Duodenal mucosa (tissue), 2 donors: ENCODE measurements at regions not wholly inside any gene's neighbourhood (a gene's known extent, or its start where the extent isn't known, plus 50 kb on each side); places are given as distances from the start of the nearest gene placed in this dataset.

ENCODE experiments used
- H3K27ac ChIP-seq: one replicate; pipeline ENCODE4 v1.7.0; 2013; ENCODE audit warnings: low read depth, low read length
- H3K27me3 ChIP-seq, 2 donors: one replicate each; pipeline ENCODE4 v1.7.0; 2013; ENCODE audit warnings: low read length in 2 of 2, control low read depth in 1 of 2; ENCODE audit not compliant: insufficient read depth in 2 of 2, control insufficient read depth in 1 of 2
- H3K36me3 ChIP-seq, 2 donors: one replicate each; pipeline ENCODE4 v1.7.0; 2013; ENCODE audit warnings: low read length in 2 of 2, control low read depth in 1 of 2; ENCODE audit not compliant: insufficient read depth in 2 of 2, control insufficient read depth in 1 of 2
- H3K4me1 ChIP-seq, 2 donors: one replicate each; pipeline ENCODE4 v1.7.0; 2013; ENCODE audit warnings: low read length in 2 of 2, control low read depth in 1 of 2; ENCODE audit not compliant: insufficient read depth in 2 of 2, control insufficient read depth in 1 of 2
- H3K4me3 ChIP-seq, 2 donors: one replicate each; pipeline ENCODE4 v1.7.0; 2013; ENCODE audit warnings: low read length in 2 of 2, low read depth in 1 of 2
- H3K9ac ChIP-seq, 2 donors: one replicate each; pipeline ENCODE4 v1.7.0; 2013; ENCODE audit warnings: low read length in 2 of 2, low read depth in 1 of 2
- H3K9me3 ChIP-seq, 2 donors: one replicate each; pipeline ENCODE4 v1.7.0; 2013; ENCODE audit warnings: low read length in 2 of 2, control low read depth in 1 of 2; ENCODE audit not compliant: control insufficient read depth in 1 of 2

DNA sequence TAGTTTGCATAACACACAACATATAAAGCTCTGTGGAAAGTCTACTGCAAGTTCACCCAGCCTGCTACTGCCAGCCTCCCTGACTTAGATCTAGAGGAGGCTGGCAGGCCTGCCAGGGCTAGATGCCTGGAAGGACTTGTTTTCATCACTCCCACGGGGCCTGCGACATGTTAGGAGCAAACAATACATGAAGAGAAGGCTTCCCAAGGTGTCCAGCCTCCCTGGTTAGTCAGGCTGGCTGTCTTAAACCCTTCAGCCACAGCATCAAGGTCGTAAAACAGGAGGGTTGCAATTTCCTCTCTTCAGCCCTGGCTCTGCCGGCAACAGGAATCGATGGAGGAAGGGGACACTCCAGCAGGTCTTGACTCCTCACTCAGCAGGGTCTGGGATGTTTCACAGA is 104.5 kb downstream of the NGF start:
- H3K9me3 ChIP-seq = no peaks in the 10 kb centered on the region
- H3K27me3 ChIP-seq = no peaks in the 10 kb centered on the region
- H3K27ac ChIP-seq = no peak overlapping the region
- H3K9ac ChIP-seq = no peak overlapping the region
- H3K36me3 ChIP-seq = no peaks in the 10 kb centered on the region
- no peak overlapping the region for H3K4me3 ChIP-seq
- H3K4me1 ChIP-seq = peaks cover 8 to 34% of the 10 kb centered on the region in 2 donors

DNA sequence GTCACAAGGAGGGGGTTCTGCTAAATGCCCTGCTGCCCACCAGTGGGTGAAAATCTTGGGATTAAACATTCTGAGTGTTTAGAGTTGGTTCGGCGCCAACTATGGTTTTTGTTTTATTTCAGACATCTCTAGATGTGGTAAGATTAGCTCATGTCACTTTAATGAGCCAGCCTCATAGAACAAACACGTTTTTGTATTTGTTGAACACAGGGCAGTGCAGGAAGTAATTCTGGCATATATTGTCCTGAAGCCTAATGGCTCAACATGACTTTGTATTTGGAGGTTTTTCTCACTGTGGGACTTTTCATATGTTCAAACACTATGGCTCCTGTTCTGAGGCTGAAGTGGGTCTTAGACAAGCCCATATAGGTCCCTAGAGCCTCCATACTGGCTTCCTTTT is 107.8 kb downstream of the NGF start:
- Histone ChIP-seq H3K9ac (no peak overlapping the region), H3K4me3 (peak overlapping the region; percentile 50 to 63), H3K4me1 (peaks cover 16 to 34% of the 10 kb centered on the region in 2 donors), H3K27me3 (no peaks in the 10 kb centered on the region), H3K36me3 (no peaks in the 10 kb centered on the region), H3K9me3 (no peaks in the 10 kb centered on the region), H3K27ac (no peak overlapping the region)

DNA sequence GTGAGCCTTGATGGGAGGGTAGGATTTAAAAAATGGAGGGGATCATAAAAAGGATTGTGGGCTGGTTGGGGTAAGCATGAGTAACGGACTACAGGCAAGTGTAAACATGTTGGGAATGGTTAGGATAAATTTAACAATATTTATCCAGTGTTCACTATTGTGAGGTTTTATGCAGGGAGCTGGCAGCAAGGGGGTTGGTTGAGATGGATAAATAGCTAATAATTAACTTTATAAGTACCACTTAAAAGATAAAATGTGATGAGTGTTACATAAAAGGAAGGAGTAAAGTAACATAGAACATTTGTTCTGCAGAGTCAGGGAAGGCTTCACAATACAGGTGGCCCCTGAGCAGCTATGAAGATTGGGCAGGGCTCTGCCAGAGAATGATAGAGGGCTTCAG is 109.0 kb downstream of the NGF start:
- Histone ChIP-seq H3K9ac (no peak overlapping the region), H3K4me1 (peaks cover 16 to 34% of the 10 kb centered on the region in 2 donors), H3K4me3 (peak overlapping the region; percentile 50 to 63), H3K27ac (no peak overlapping the region), H3K36me3 (no peaks in the 10 kb centered on the region), H3K9me3 (no peaks in the 10 kb centered on the region), H3K27me3 (no peaks in the 10 kb centered on the region)

DNA sequence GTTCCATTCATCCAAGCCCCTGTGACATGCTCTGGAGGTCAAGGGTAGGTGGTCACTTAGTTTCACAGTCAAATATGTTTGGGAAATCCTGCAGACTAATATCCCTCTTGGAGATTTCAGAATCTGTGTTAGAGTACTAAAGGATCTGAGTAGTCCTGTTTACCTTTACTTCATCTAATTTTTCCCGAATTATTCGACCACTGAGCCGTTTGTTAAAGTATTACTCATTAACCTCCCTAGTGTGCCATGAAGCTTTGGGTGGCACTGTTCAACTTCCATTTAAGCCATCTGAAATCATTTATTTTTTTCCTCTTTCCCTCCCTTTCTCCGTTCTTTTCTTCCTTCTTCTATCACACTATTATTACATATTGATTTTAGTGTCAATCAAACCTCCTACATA is 109.9 kb downstream of the NGF start:
- H3K4me1 ChIP-seq = peaks cover 16 to 34% of the 10 kb centered on the region in 2 donors
- H3K36me3 ChIP-seq = no peaks in the 10 kb centered on the region
- H3K9me3 ChIP-seq = no peaks in the 10 kb centered on the region
- H3K27ac ChIP-seq = no peak overlapping the region
- H3K27me3 ChIP-seq = no peaks in the 10 kb centered on the region
- no peak overlapping the region for H3K4me3 ChIP-seq
- H3K9ac ChIP-seq = no peak overlapping the region

DNA sequence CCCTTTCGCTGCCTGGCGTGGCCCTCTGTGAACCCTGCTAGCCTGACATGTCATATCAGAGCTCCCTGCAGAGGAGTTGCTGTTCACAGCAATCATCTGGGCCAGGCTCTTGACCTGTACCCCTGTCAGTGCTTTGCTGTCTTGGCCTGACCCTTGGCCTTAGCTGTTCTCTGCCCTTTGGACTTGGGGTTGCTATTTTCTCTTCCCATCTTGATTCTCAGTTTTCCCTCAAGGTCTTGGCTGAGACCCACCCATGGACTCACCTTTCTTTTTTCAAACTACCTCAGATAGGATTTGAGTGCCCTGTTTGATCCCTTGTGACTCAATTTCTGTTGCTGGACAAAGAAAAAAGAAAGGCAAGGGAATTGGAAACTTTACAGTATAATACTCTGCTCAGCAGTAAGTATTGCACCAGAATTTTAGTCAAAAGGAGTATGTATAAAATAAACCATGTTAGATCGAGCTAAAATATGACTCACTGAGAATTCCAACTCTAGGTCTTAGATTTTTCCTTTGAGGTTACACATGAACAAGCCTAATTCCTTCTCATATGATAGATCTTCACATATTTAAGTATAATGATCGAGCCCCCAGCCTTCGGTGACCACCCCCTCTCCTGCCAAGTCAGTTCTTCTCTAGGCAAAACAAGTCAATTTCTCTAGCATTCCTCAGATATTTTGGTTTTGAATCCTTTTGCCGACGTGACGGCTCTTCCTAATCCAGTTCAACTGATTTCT is 110.5 kb downstream of the NGF start:
- Histone ChIP-seq H3K4me1 (peaks cover 16 to 34% of the 10 kb centered on the region in 2 donors), H3K36me3 (no peaks in the 10 kb centered on the region), H3K9ac (no peak overlapping the region), H3K4me3 (no peak overlapping the region), H3K27me3 (no peaks in the 10 kb centered on the region), H3K9me3 (no peaks in the 10 kb centered on the region), H3K27ac (no peak overlapping the region)

DNA sequence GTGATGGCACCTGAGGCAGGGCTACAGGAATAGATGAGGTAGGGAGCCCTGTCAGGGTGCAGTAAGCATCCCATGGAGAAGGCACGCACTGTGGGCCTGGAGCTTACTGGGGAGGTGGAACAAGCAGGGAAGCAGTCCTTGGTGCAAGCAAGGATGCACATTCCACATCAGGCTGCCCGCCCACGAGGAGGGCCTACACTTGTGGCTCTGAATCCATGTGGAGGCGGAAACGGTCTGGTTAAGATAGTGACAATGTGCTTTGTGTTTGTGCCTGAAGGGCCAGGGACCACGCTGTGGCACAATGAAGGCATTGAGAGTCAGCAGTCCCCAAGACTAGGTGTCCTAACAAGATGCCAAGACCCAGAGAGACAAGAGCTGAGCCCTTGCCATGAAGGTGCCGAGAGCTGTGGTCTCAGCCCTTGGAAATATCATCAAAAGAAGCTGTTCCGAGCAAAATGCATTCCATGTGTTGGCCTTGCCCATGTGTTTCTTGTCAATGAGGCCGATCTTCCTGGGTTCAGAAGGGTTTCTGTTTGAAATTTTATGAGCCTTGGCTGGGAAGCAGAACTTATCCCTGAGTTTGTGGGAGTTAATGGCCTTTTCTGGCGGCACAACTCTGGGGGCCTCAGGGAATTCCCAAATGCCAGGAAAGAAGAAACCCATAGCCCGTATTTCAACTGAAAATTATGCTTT is 111.9 kb downstream of the NGF start:
- no peak overlapping the region for H3K27ac ChIP-seq
- H3K27me3 ChIP-seq = no peaks in the 10 kb centered on the region
- H3K36me3 ChIP-seq = no peaks in the 10 kb centered on the region
- no peaks in the 10 kb centered on the region for H3K9me3 ChIP-seq
- no peak overlapping the region for H3K9ac ChIP-seq
- no peak overlapping the region for H3K4me3 ChIP-seq
- H3K4me1 ChIP-seq = peaks cover 16 to 34% of the 10 kb centered on the region in 2 donors

DNA sequence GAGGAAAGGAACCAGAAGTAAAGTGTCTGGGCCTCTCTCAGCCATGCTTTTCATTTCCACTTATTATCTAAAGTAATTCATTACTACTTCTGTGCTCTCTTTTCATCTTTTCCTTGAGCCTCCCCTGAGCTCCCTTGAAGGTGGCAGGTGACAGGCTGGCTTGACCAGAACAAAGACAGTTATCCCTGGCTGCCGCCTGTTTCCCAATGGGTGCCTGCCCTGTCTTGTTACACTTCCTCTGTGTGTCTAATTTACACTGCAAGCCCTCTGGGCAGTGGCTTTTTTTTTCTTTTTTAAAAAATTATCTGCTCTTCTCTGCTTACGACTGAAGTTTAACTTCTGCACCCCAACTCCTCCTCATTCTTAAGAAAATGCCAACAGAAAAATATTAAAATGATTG is 113.4 kb downstream of the NGF start:
- H3K9me3 ChIP-seq = no peaks in the 10 kb centered on the region

DNA sequence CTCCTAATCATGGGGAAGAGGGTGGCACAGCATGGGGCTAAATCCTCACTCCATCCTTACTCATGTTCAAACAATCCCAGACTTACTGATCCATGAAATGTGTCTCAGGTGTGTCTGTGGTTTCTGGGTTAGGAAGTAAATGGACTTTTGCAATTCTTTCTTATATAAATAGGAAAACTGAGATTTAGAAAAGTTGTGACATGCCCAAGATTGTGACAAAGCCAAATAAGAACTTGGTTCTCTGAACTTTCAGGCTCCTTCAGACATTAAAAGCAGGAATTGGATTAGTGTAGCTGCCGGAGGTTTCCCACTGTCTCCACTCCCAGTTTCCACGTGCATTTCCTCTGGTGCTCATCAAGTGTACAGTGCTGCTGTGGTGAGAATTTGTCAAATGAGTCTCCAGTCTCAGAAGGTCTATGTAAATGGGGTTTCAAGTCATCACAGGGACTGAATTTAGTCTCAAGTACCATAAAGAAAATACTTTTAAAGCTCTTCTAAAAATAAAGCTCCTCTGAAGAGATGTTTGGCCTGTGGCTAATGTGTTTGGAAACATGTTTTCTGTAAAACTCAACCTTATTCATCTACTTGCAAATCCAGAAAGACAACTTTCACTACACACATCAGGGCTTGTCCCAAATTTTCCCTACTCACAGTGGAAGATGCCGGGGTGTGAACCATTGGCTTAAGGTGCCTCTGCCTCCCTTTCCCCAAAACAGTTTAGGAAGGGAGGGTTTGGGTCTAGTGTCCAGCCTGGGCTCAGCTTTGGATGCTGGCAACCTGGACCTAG is 115.2 kb downstream of the NGF start:
- Histone ChIP-seq H3K27me3 (no peaks in the 10 kb centered on the region), H3K4me3 (no peak overlapping the region), H3K4me1 (peaks cover 3 to 7% of the 10 kb centered on the region in 2 donors), H3K9me3 (no peaks in the 10 kb centered on the region), H3K36me3 (no peaks in the 10 kb centered on the region), H3K9ac (no peak overlapping the region), H3K27ac (no peak overlapping the region)

More for the DNA sequence above, 113.4 kb downstream of the NGF start:
- Histone ChIP-seq H3K27ac (no peak overlapping the region), H3K4me3 (no peak overlapping the region), H3K36me3 (no peaks in the 10 kb centered on the region), H3K4me1 (peaks cover 13 to 23% of the 10 kb centered on the region in 2 donors), H3K9ac (no peak overlapping the region), H3K27me3 (no peaks in the 10 kb centered on the region)

DNA sequence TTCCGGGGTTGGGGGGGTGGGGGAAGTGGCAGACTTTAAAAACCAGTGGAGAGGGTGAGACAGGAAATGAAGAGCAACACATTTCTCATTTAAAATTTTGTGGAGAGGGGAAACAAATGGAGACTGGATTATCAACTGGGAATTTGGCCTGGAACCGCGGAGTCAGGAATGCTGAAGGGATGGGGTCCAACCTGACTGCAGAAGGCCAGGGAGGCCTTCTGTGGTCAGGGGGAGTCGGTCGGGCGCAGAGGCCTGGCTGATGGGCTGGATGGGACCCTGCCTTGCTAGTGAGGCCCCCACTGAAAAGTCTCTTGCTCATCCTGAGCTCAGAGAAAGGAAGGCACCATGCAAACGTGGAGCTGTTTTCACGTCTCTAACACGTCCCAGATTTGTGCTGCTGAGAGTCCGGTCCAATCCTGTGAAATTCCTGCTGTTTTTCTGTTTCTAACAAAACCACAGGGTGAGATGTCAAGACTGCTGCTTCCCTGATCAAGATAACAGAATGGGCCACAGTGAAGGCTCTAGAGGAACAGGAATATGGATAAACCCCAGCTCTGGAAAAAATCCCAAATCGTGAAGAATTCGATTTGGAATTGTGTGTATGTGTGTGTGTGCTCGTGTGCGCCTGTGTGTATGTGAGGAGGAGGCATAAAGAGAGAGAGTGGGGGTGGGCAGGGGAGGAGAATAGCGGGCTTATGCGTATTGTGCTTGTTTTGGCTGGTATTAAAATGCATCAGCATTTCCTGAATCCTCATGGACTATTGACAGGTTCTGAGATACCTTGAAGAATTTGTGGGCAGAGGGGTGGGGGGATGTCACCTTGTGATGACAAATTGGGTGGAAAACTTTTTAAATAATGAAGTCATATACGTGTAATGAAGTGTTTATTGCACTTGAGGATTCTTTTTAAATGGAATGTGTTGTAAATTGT is 117.4 kb downstream of the NGF start:
- Histone ChIP-seq H3K27me3 (no peaks in the 10 kb centered on the region), H3K27ac (no peak overlapping the region)

More for the DNA sequence above, 117.4 kb downstream of the NGF start:
- no peaks in the 10 kb centered on the region for H3K9me3 ChIP-seq
- H3K4me3 ChIP-seq = no peak overlapping the region
- H3K4me1 ChIP-seq = no peaks in the 10 kb centered on the region
- H3K9ac ChIP-seq = no peak overlapping the region
- H3K36me3 ChIP-seq = no peaks in the 10 kb centered on the region
